SK-N-SH (cell line): ENCODE measurements at regions not wholly inside any gene's neighbourhood (a gene's known extent, or its start where the extent isn't known, plus 50 kb on each side); places are given as distances from the start of the nearest gene placed in this dataset.

ENCODE experiments used
- CTCF ChIP-seq: fragments of 200-600 bp; sonication (generic); IDR thresholded peaks from 2 replicates; pipeline ENCODE4 v1.6.1; 2017; ENCODE audit warnings: antibody characterized with exemption, mild to moderate bottlenecking, moderate library complexity
- ELF1 ChIP-seq: IDR thresholded peaks from 2 replicates; pipeline ENCODE4 v1.4.0; 2012
- EP300 ChIP-seq, 2 experiments: IDR thresholded peaks; 2 replicates each; pipeline versions ENCODE4 v1.4.0 to v1.6.1; 2012; ENCODE audit warnings: borderline replicate concordance in 1 of 2, low read depth in 1 of 2, low read length in 1 of 2
- MAX ChIP-seq: IDR thresholded peaks from 2 replicates; pipeline ENCODE4 v1.4.0; 2012; ENCODE audit warnings: low read depth
- POLR2AphosphoS5 ChIP-seq: IDR thresholded peaks from 2 replicates; pipeline ENCODE4 v1.6.1; 2012; ENCODE audit warnings: low read depth, low read length
- REST ChIP-seq: IDR thresholded peaks from 2 replicates; pipeline ENCODE4 v1.6.1; 2012; ENCODE audit warnings: mild to moderate bottlenecking, low read depth, low read length, moderate library complexity
- SIN3A ChIP-seq: IDR thresholded peaks from 2 replicates; pipeline ENCODE4 v1.6.1; 2012; ENCODE audit warnings: low read depth, mild to moderate bottlenecking, low read length, moderate library complexity, borderline replicate concordance
- TCF12 ChIP-seq: IDR thresholded peaks from 2 replicates; pipeline ENCODE4 v1.4.0; 2012
- ZBTB33 ChIP-seq: IDR thresholded peaks from 2 replicates; pipeline ENCODE4 v1.4.0; 2012; ENCODE audit warnings: low read depth, borderline replicate concordance

- no peak for TF ChIP-seq ELF1
- no peak for TF ChIP-seq POLR2AphosphoS5
- TF ChIP-seq ZBTB33 = no peak
- TF ChIP-seq CTCF = no peak
- TF ChIP-seq EP300 (IDR thresholded peaks at IDR 0.05; ENCODE audit: borderline replicate concordance in 1 of 2, low read depth in 1 of 2, low read length in 1 of 2) = no peak
- no peak for TF ChIP-seq SIN3A
- TF ChIP-seq MAX = no peak
- no peak for TF ChIP-seq TCF12
- no peak for TF ChIP-seq REST
Measured at GRCh38 chr7:25922296-25922695, 229.7 kb upstream of the NFE2L3 start.
